WTC11 (cell line): ENCODE measurements at regions not wholly inside any gene's neighbourhood (a gene's known extent, or its start where the extent isn't known, plus 50 kb on each side); places are given as distances from the start of the nearest gene placed in this dataset.

Experiments
- ATF1 ChIP-seq: sonication (generic); formaldehyde crosslinking; IDR thresholded peaks from 2 replicates; pipeline ENCODE4 v1.8.1; 2023; ENCODE audit warnings: mild to moderate bottlenecking, moderate library complexity, missing genetic modification reagents
- FOXJ3 ChIP-seq: sonication (generic); formaldehyde crosslinking; IDR thresholded peaks from 2 replicates; pipeline ENCODE4 v1.9.0; 2021; ENCODE audit warnings: missing genetic modification reagents, mild to moderate bottlenecking, borderline replicate concordance
- MYBL2 ChIP-seq: sonication (generic); formaldehyde crosslinking; IDR thresholded peaks from 2 replicates; pipeline ENCODE4 v1.8.1; 2023; ENCODE audit warnings: mild to moderate bottlenecking, moderate library complexity, missing genetic modification reagents
- NFE2L1 ChIP-seq: sonication (generic); formaldehyde crosslinking; IDR thresholded peaks from 2 replicates; pipeline ENCODE4 v1.8.1; 2023; ENCODE audit warnings: missing genetic modification reagents
- TP53 ChIP-seq: sonication (generic); formaldehyde crosslinking; IDR thresholded peaks from 2 replicates; pipeline ENCODE4 v1.8.1; 2023; ENCODE audit warnings: mild to moderate bottlenecking, missing genetic modification reagents
- ZNF423 ChIP-seq: fragments of 250-450 bp; sonication (Bioruptor Pico); IDR thresholded peaks from 2 replicates; pipeline ENCODE4 v2.1.2; 2022; ENCODE audit warnings: mild to moderate bottlenecking, moderate library complexity
- TF ChIP-seq, protein P1 (sequence below): fragments of 200-600 bp; IDR thresholded peaks from 2 replicates; pipeline ENCODE4 v1.8.0; 2022; ENCODE audit warnings: antibody characterized with exemption
- TF ChIP-seq, protein P2 (sequence below): sonication (generic); formaldehyde crosslinking; conservative IDR thresholded peaks from 2 replicates; pipeline ENCODE4 v1.8.1; 2022; ENCODE audit warnings: mild to moderate bottlenecking, missing genetic modification reagents
- TF ChIP-seq, protein P3 (sequence below): sonication (generic); formaldehyde crosslinking; IDR thresholded peaks from 2 replicates; pipeline ENCODE4 v1.8.1; 2022; ENCODE audit warnings: mild to moderate bottlenecking, moderate library complexity, missing genetic modification reagents
- TF ChIP-seq, protein P4 (sequence below): sonication (generic); formaldehyde crosslinking; IDR thresholded peaks from 2 replicates; pipeline ENCODE4 v1.8.1; 2022; ENCODE audit warnings: missing genetic modification reagents, borderline replicate concordance
- TF ChIP-seq, protein P5 (sequence below): fragments of 250-450 bp; sonication (Bioruptor Pico); IDR thresholded peaks from 2 replicates; pipeline ENCODE4 v1.9.0; 2021; ENCODE audit warnings: mild to moderate bottlenecking

DNA sequence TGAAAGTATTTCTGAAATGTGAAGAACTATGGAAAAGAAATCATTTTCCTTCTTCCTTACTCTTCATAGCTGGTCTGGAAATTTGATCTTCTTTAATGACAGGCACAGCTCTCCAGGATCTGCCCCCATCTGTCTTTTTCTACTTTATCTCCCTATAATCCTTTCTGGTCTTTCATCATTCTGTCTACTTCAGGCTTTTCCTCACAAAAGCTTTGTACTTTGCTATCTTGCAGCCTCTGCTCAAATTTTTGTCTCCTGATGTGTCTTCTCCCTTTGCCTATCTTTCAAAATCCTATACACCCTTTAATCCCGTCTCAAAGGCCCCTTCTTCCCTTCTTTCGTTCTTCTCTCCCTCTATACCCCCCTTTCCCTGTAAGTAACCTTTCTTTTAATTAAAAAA, 114.9 kb upstream of the ATP10B start:
- TF ChIP-seq, protein P1, sequence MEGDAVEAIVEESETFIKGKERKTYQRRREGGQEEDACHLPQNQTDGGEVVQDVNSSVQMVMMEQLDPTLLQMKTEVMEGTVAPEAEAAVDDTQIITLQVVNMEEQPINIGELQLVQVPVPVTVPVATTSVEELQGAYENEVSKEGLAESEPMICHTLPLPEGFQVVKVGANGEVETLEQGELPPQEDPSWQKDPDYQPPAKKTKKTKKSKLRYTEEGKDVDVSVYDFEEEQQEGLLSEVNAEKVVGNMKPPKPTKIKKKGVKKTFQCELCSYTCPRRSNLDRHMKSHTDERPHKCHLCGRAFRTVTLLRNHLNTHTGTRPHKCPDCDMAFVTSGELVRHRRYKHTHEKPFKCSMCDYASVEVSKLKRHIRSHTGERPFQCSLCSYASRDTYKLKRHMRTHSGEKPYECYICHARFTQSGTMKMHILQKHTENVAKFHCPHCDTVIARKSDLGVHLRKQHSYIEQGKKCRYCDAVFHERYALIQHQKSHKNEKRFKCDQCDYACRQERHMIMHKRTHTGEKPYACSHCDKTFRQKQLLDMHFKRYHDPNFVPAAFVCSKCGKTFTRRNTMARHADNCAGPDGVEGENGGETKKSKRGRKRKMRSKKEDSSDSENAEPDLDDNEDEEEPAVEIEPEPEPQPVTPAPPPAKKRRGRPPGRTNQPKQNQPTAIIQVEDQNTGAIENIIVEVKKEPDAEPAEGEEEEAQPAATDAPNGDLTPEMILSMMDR: no peak
- TF ChIP-seq, protein P2, sequence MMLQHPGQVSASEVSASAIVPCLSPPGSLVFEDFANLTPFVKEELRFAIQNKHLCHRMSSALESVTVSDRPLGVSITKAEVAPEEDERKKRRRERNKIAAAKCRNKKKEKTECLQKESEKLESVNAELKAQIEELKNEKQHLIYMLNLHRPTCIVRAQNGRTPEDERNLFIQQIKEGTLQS: no peak
- TF ChIP-seq, protein P3, sequence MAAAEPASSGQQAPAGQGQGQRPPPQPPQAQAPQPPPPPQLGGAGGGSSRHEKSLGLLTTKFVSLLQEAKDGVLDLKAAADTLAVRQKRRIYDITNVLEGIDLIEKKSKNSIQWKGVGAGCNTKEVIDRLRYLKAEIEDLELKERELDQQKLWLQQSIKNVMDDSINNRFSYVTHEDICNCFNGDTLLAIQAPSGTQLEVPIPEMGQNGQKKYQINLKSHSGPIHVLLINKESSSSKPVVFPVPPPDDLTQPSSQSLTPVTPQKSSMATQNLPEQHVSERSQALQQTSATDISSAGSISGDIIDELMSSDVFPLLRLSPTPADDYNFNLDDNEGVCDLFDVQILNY: no peak
- TF ChIP-seq MYBL2: no peak
- TF ChIP-seq, protein P4, sequence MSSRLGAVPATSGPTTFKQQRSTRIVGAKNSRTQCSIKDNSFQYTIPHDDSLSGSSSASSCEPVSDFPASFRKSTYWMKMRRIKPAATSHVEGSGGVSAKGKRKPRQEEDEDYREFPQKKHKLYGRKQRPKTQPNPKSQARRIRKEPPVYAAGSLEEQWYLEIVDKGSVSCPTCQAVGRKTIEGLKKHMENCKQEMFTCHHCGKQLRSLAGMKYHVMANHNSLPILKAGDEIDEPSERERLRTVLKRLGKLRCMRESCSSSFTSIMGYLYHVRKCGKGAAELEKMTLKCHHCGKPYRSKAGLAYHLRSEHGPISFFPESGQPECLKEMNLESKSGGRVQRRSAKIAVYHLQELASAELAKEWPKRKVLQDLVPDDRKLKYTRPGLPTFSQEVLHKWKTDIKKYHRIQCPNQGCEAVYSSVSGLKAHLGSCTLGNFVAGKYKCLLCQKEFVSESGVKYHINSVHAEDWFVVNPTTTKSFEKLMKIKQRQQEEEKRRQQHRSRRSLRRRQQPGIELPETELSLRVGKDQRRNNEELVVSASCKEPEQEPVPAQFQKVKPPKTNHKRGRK (CRISPR knock-in tag): no peak
- no peak for TF ChIP-seq ZNF423 (CRISPR knock-in tag)
- no peak for TF ChIP-seq ATF1 (CRISPR knock-in tag)
- TF ChIP-seq TP53 (CRISPR knock-in tag): no peak
- no peak for TF ChIP-seq FOXJ3 (CRISPR knock-in tag)
- no peak for TF ChIP-seq NFE2L1 (CRISPR knock-in tag)
- TF ChIP-seq, protein P5, sequence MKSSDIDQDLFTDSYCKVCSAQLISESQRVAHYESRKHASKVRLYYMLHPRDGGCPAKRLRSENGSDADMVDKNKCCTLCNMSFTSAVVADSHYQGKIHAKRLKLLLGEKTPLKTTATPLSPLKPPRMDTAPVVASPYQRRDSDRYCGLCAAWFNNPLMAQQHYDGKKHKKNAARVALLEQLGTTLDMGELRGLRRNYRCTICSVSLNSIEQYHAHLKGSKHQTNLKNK (CRISPR knock-in tag): no peak
